Large intestine (tissue), 3 donors: ENCODE measurements at regions not wholly inside any gene's neighbourhood (a gene's known extent, or its start where the extent isn't known, plus 50 kb on each side); places are given as distances from the start of the nearest gene placed in this dataset.
A peak's percentile ranks its signal among the peaks of the same experiment; 100 is the strongest.

Source experiments
- DNase-seq, 2 donors: peaks; one replicate each; pipeline versions ENCODE4 v3.0.0 to v3.0.0-alpha.2; 2013
- H3K27ac ChIP-seq: one replicate; pipeline ENCODE4 v1.5.1; 2013; ENCODE audit warnings: low read length
- H3K27me3 ChIP-seq: 2 replicates; pipeline ENCODE4 v1.6.1; 2013; ENCODE audit warnings: low read length; ENCODE audit not compliant: control insufficient read depth, insufficient read depth
- H3K36me3 ChIP-seq: 2 replicates; pipeline ENCODE4 v1.6.1; 2013; ENCODE audit warnings: low read length; ENCODE audit not compliant: control insufficient read depth, insufficient read depth
- H3K4me1 ChIP-seq: one replicate; pipeline ENCODE4 v1.6.1; 2013; ENCODE audit warnings: low read length; ENCODE audit not compliant: control insufficient read depth, insufficient read depth
- H3K4me3 ChIP-seq: one replicate; pipeline ENCODE4 v1.5.1; 2013; ENCODE audit warnings: low read length
- H3K9me3 ChIP-seq: one replicate; pipeline ENCODE4 v1.6.1; 2013; ENCODE audit warnings: mild to moderate bottlenecking, low read depth, low read length, moderate library complexity; ENCODE audit not compliant: control insufficient read depth
- WGBS: methylation state at CpG from one replicate; pipeline ENCODE4 v1.1.5; 2013; ENCODE audit warnings: low lambda C conversion rate; ENCODE audit not compliant: insufficient coverage; 5-methylcytosine and 5-hydroxymethylcytosine counted together

GRCh38 chr5:122547219-122547618 lies 227.7 kb upstream of the SNX2 start:
- no peaks in the 10 kb centered on the region for H3K9me3 ChIP-seq
- H3K4me1 ChIP-seq, result no peaks in the 10 kb centered on the region
- DNase-seq, result no peak
- no peaks in the 10 kb centered on the region for H3K36me3 ChIP-seq
- peaks cover 3% of the 10 kb centered on the region for H3K27me3 ChIP-seq
- H3K27ac ChIP-seq, result no peak overlapping the region
- 86% methylated on average over 1 of the region's 2 CpGs for WGBS
- H3K4me3 ChIP-seq, result no peak overlapping the region

- no peak for DNase-seq
- Histone ChIP-seq H3K4me3 (no peak overlapping the region), H3K36me3 (no peaks in the 10 kb centered on the region), H3K9me3 (no peaks in the 10 kb centered on the region), H3K27ac (no peak overlapping the region), H3K27me3 (peaks cover 2% of the 10 kb centered on the region), H3K4me1 (no peaks in the 10 kb centered on the region)
- 67% methylated on average over 1 of the region's 4 CpGs for WGBS
These were observed 227.2 kb upstream of the SNX2 start for GRCh38 chr5:122547669-122548068.

GRCh38 chr5:122559676-122560075 lies 215.2 kb upstream of the SNX2 start:
- DNase-seq, result no peak
- no peak overlapping the region for H3K27ac ChIP-seq
- H3K27me3 ChIP-seq, result peaks cover 2% of the 10 kb centered on the region
- H3K36me3 ChIP-seq, result no peaks in the 10 kb centered on the region
- H3K9me3 ChIP-seq, result no peaks in the 10 kb centered on the region
- no peaks in the 10 kb centered on the region for H3K4me1 ChIP-seq
- H3K4me3 ChIP-seq, result no peak overlapping the region

- WGBS, result 88% methylated on average over 2 of the region's 3 CpGs
- Histone ChIP-seq H3K4me3 (no peak overlapping the region), H3K27ac (no peak overlapping the region), H3K36me3 (no peaks in the 10 kb centered on the region), H3K27me3 (peaks cover 2% of the 10 kb centered on the region), H3K4me1 (no peaks in the 10 kb centered on the region), H3K9me3 (no peaks in the 10 kb centered on the region)
- DNase-seq, result no peak
These were observed 213.7 kb upstream of the SNX2 start for GRCh38 chr5:122561209-122561608.

GRCh38 chr5:122565331-122565730 lies 209.5 kb upstream of the SNX2 start:
- H3K27ac ChIP-seq, result no peak overlapping the region
- no peaks in the 10 kb centered on the region for H3K9me3 ChIP-seq
- H3K4me1 ChIP-seq, result no peaks in the 10 kb centered on the region
- DNase-seq, result no peak
- 68% methylated on average over 2 of the region's 9 CpGs for WGBS
- no peaks in the 10 kb centered on the region for H3K36me3 ChIP-seq
- peaks cover 4% of the 10 kb centered on the region for H3K27me3 ChIP-seq
- H3K4me3 ChIP-seq, result no peak overlapping the region

- Histone ChIP-seq H3K4me1 (no peaks in the 10 kb centered on the region), H3K27me3 (no peaks in the 10 kb centered on the region), H3K27ac (no peak overlapping the region), H3K36me3 (no peaks in the 10 kb centered on the region), H3K4me3 (no peak overlapping the region), H3K9me3 (no peaks in the 10 kb centered on the region)
- DNase-seq, result no peak
- 71% methylated on average over 1 of the region's 3 CpGs for WGBS
These were observed 198.4 kb upstream of the SNX2 start for GRCh38 chr5:122576256-122577016.

- Histone ChIP-seq H3K4me3 (no peak overlapping the region), H3K36me3 (no peaks in the 10 kb centered on the region), H3K27me3 (peaks cover 11% of the 10 kb centered on the region), H3K4me1 (no peaks in the 10 kb centered on the region), H3K27ac (no peak overlapping the region), H3K9me3 (no peaks in the 10 kb centered on the region)
- DNase-seq, result no peak
- WGBS, result 100% methylated on average over 1 of the region's 7 CpGs
These were observed 193.3 kb upstream of the SNX2 start for GRCh38 chr5:122581629-122582028.

GRCh38 chr5:122584411-122585300 lies 190.2 kb upstream of the SNX2 start:
- Histone ChIP-seq H3K27me3 (peaks cover 11% of the 10 kb centered on the region), H3K4me3 (no peak overlapping the region), H3K36me3 (no peaks in the 10 kb centered on the region), H3K27ac (no peak overlapping the region), H3K4me1 (no peaks in the 10 kb centered on the region), H3K9me3 (no peaks in the 10 kb centered on the region)
- DNase-seq, result no peak
- 100% methylated on average over 2 of the region's 13 CpGs for WGBS

- no peak for DNase-seq
- 42% methylated on average over 2 of the region's 2 CpGs for WGBS
- H3K27me3 ChIP-seq, result peaks cover 11% of the 10 kb centered on the region
- no peaks in the 10 kb centered on the region for H3K36me3 ChIP-seq
- H3K27ac ChIP-seq, result no peak overlapping the region
- no peaks in the 10 kb centered on the region for H3K9me3 ChIP-seq
- H3K4me1 ChIP-seq, result no peaks in the 10 kb centered on the region
- H3K4me3 ChIP-seq, result no peak overlapping the region
These were observed 189.5 kb upstream of the SNX2 start for GRCh38 chr5:122585371-122585770.

GRCh38 chr5:122586351-122586750 lies 188.5 kb upstream of the SNX2 start:
- Histone ChIP-seq H3K27me3 (peaks cover 11% of the 10 kb centered on the region), H3K27ac (no peak overlapping the region), H3K4me1 (no peaks in the 10 kb centered on the region), H3K36me3 (no peaks in the 10 kb centered on the region), H3K4me3 (no peak overlapping the region), H3K9me3 (no peaks in the 10 kb centered on the region)
- peak in 1 of 2 donors; percentile 4 for DNase-seq
- WGBS, result no CpG with 5 or more reads among the region's 1 CpG
